GM12872 (cell line): ENCODE measurements at regions not wholly inside any gene's neighbourhood (a gene's known extent, or its start where the extent isn't known, plus 50 kb on each side); places are given as distances from the start of the nearest gene placed in this dataset.

Source experiments
- CTCF ChIP-seq: IDR thresholded peaks from 3 replicates; pipeline ENCODE4 v1.5.1; 2011; ENCODE audit warnings: low read depth, mild to moderate bottlenecking, low read length, moderate library complexity; ENCODE audit not compliant: insufficient read depth

GRCh38 chr2:228763379-228763981 is 507.6 kb downstream of the PID1 start:
- TF ChIP-seq CTCF: no peak

GRCh38 chr2:228762565-228762964 is 508.5 kb downstream of the PID1 start:
- no peak for TF ChIP-seq CTCF

GRCh38 chr2:228747483-228747882 is 523.6 kb downstream of the PID1 start:
- no peak for TF ChIP-seq CTCF

GRCh38 chr2:228738671-228739380 is 532.3 kb downstream of the PID1 start:
- TF ChIP-seq CTCF: no peak

GRCh38 chr2:228735697-228736096 is 535.4 kb downstream of the PID1 start:
- no peak for TF ChIP-seq CTCF

GRCh38 chr2:228731517-228731916 is 539.6 kb downstream of the PID1 start:
- TF ChIP-seq CTCF: no peak

- TF ChIP-seq CTCF: no peak
Measured at GRCh38 chr2:228728961-228729360, 542.1 kb downstream of the PID1 start.
